HCT116 (cell line): ENCODE measurements at regions not wholly inside any gene's neighbourhood (a gene's known extent, or its start where the extent isn't known, plus 50 kb on each side); places are given as distances from the start of the nearest gene placed in this dataset.

Experiments used
- ATAC-seq: fragments of 200-7000 bp; cut with Tn5 transposase; 2 replicates; pipeline ENCODE4 v1.9.1; 2020; ENCODE audit warnings: mild to moderate bottlenecking, moderate library complexity
- BruUV-seq: library from RNA; stranded (reverse); fragments of 400-500 nt; replicated peaks from 2 replicates; lab custom pipeline; 2021; lab: Mats Ljungman, UMichigan
- CTCF ChIA-PET: fragments of 300-600 bp; sonication (Branson Sonifier 250); formaldehyde crosslinking; loops from one replicate; lab custom pipeline; 2021; ENCODE audit warnings: antibody characterized with exemption; lab: Charles Lee
- POLR2A ChIA-PET: fragments of 300-600, 350-600 bp; sonication (Branson Sonifier 250); formaldehyde crosslinking; loops from one replicate; lab custom pipeline; 2021; ENCODE audit warnings: antibody characterized with exemption; lab: Charles Lee
- RAD21 ChIA-PET, 2 experiments: fragments of 300-600 bp; sonication (Branson Sonifier 250); formaldehyde crosslinking; loops; one replicate each; lab custom pipeline; 2023; ENCODE audit warnings: low total read pairs in 2 of 2; ENCODE audit not compliant: uncharacterized antibody in 2 of 2, unreplicated experiment in 2 of 2, low non-redundant PET in 1 of 2; lab: Charles Lee
- DNase-seq: peaks from one replicate; pipeline ENCODE4 v3.0.0-alpha.2; 2010; ENCODE audit warnings: low read depth, low spot score
- H2AFZ ChIP-seq: fragments of 200-600 bp; shearing (Covaris generic), sonication (generic); 2 replicates; pipeline ENCODE4 v1.6.1; 2017; ENCODE audit warnings: low read depth, mixed run types, mixed read lengths, antibody characterized with exemption, low read length; ENCODE audit not compliant: poor library complexity, severe bottlenecking
- H3K27ac ChIP-seq: 2 replicates; pipeline ENCODE4 v1.5.1; 2012; ENCODE audit warnings: low read depth, low read length
- H3K27me3 ChIP-seq: fragments of 200-600 bp; sonication (generic); 2 replicates; pipeline ENCODE4 v1.6.1; 2016; ENCODE audit warnings: mixed run types, low read length, mixed read lengths; ENCODE audit not compliant: insufficient read depth
- H3K36me3 ChIP-seq, 2 experiments: fragments of 200-500 bp in 1 of 2; fragments of 200-600 bp in 1 of 2; sonication (Bioruptor generic) in 1 of 2; sonication (generic) in 1 of 2; 2 replicates each; pipeline versions ENCODE4 v1.5.1 to v1.6.1; 2014 to 2016; ENCODE audit warnings: low read length in 2 of 2, inconsistent platforms in 1 of 2, mixed read lengths in 1 of 2, mixed run types in 1 of 2; ENCODE audit not compliant: insufficient read depth in 2 of 2, control insufficient read depth in 1 of 2
- H3K4me1 ChIP-seq, 2 experiments: fragments of 200-600 bp in 1 of 2; sonication (generic) in 1 of 2; 2 replicates each; pipeline versions ENCODE4 v1.5.1 to v1.6.1; 2012 to 2017; ENCODE audit warnings: low read length in 2 of 2, inconsistent platforms in 1 of 2, mild to moderate bottlenecking in 1 of 2, mixed read lengths in 1 of 2, mixed run types in 1 of 2, moderate library complexity in 1 of 2; ENCODE audit not compliant: insufficient read depth in 2 of 2, control insufficient read depth in 1 of 2
- H3K4me2 ChIP-seq: fragments of 200-600 bp; sonication (generic); 2 replicates; pipeline ENCODE4 v1.6.1; 2017; ENCODE audit warnings: mixed run types, low read length, mixed read lengths
- H3K4me3 ChIP-seq, 2 experiments: fragments of 200-600 bp in 1 of 2; sonication (generic) in 1 of 2; replicated peaks in 1 of 2; 2 replicates each; pipeline ENCODE4 v1.5.1; 2011 to 2016; ENCODE audit warnings: low read length in 2 of 2, control low read depth in 1 of 2, low read depth in 1 of 2, mild to moderate bottlenecking in 1 of 2, mixed read lengths in 1 of 2, mixed run types in 1 of 2
- H3K79me2 ChIP-seq: fragments of 200-600 bp; sonication (generic); 2 replicates; pipeline ENCODE4 v1.6.1; 2017; ENCODE audit warnings: mild to moderate bottlenecking, mixed run types, low read length, moderate library complexity, mixed read lengths; ENCODE audit not compliant: insufficient read depth
- H3K9ac ChIP-seq: fragments of 200-600 bp; sonication (generic); 2 replicates; pipeline ENCODE4 v1.6.1; 2016; ENCODE audit warnings: low read length, mixed read lengths
- H3K9me2 ChIP-seq: fragments of 200-600 bp; sonication (generic), shearing (Covaris generic); 2 replicates; pipeline ENCODE4 v1.6.1; 2017; ENCODE audit warnings: mixed run types, mild to moderate bottlenecking, moderate library complexity; ENCODE audit not compliant: insufficient read depth
- H3K9me3 ChIP-seq, 2 experiments: fragments of 200-500 bp in 1 of 2; fragments of 200-600 bp in 1 of 2; sonication (Bioruptor generic) in 1 of 2; sonication (generic) in 1 of 2; 2 replicates each; pipeline ENCODE4 v1.6.1; 2014 to 2017; ENCODE audit warnings: low read length in 2 of 2, mixed read lengths in 2 of 2, inconsistent platforms in 1 of 2, low read depth in 1 of 2, mild to moderate bottlenecking in 1 of 2, mixed run types in 1 of 2, moderate library complexity in 1 of 2; ENCODE audit not compliant: control insufficient read depth in 1 of 2, insufficient read depth in 1 of 2
- H4K20me1 ChIP-seq: fragments of 200-600 bp; sonication (generic), shearing (Covaris generic); 2 replicates; pipeline ENCODE4 v1.6.1; 2017; ENCODE audit warnings: mixed run types, mild to moderate bottlenecking, moderate library complexity; ENCODE audit not compliant: insufficient read depth
- ATF3 ChIP-seq: IDR thresholded peaks from 2 replicates; pipeline ENCODE4 v1.6.1; 2012
- CEBPB ChIP-seq: IDR thresholded peaks from 2 replicates; pipeline ENCODE4 v1.6.1; 2012; ENCODE audit warnings: low read depth
- EGR1 ChIP-seq: IDR thresholded peaks from 2 replicates; pipeline ENCODE4 v1.6.1; 2012; ENCODE audit warnings: low read depth
- ELF1 ChIP-seq: IDR thresholded peaks from 2 replicates; pipeline ENCODE4 v1.6.1; 2012; ENCODE audit warnings: low read depth, borderline replicate concordance
- EZH2 ChIP-seq: fragments of 200-600 bp; sonication (generic); IDR thresholded peaks from 2 replicates; pipeline ENCODE4 v1.6.1; 2017; ENCODE audit warnings: antibody characterized with exemption, mixed run types
- EZH2phosphoT487 ChIP-seq: fragments of 200-600 bp; IDR thresholded peaks from 2 replicates; pipeline ENCODE4 v1.6.1; 2018; ENCODE audit warnings: antibody characterized with exemption, borderline replicate concordance
- JUND ChIP-seq: IDR thresholded peaks from 2 replicates; pipeline ENCODE4 v1.6.1; 2012
- POLR2A ChIP-seq: IDR thresholded peaks from 2 replicates; pipeline ENCODE4 v1.7.0; 2011; ENCODE audit warnings: borderline replicate concordance; ENCODE audit not compliant: insufficient read depth, insufficient read length; ENCODE audit errors: extremely low read depth
- POLR2AphosphoS5 ChIP-seq: IDR thresholded peaks from 2 replicates; pipeline ENCODE4 v1.6.1; 2011; ENCODE audit warnings: mild to moderate bottlenecking, low read depth, low read length, moderate library complexity
- RAD21 ChIP-seq: IDR thresholded peaks from 2 replicates; pipeline ENCODE4 v1.6.1; 2012; ENCODE audit warnings: low read depth, mild to moderate bottlenecking
- SIN3A ChIP-seq: IDR thresholded peaks from 2 replicates; pipeline ENCODE4 v1.6.1; 2012; ENCODE audit warnings: low read depth
- SP1 ChIP-seq: IDR thresholded peaks from 2 replicates; pipeline ENCODE4 v1.6.1; 2012; ENCODE audit warnings: low read depth
- SRF ChIP-seq: IDR thresholded peaks from 2 replicates; pipeline ENCODE4 v1.6.1; 2012; ENCODE audit warnings: low read depth
- TCF7L2 ChIP-seq: IDR thresholded peaks from 2 replicates; pipeline ENCODE4 v1.7.0; 2011; ENCODE audit warnings: borderline replicate concordance, inconsistent platforms; ENCODE audit not compliant: insufficient read depth, insufficient read length; ENCODE audit errors: extremely low read depth
- YY1 ChIP-seq: IDR thresholded peaks from 2 replicates; pipeline ENCODE4 v1.6.1; 2011; ENCODE audit warnings: low read length, low read depth, moderate library complexity, mild to moderate bottlenecking; ENCODE audit not compliant: insufficient replicate concordance; ENCODE audit errors: extremely low read depth
- ZFX ChIP-seq: fragments of 450-650 bp; IDR thresholded peaks from 2 replicates; pipeline ENCODE4 v1.6.1; 2017
- ZNF274 ChIP-seq: fragments of 200-500 bp; sonication (Bioruptor generic); IDR thresholded peaks from 2 replicates; pipeline ENCODE4 v1.6.1; 2014; ENCODE audit warnings: mild to moderate bottlenecking, low read depth, low read length, inconsistent platforms
- intact Hi-C: fragments of 100-400 bp; cut with micrococcal nuclease; formaldehyde crosslinking; loops from 2 replicates; pipeline ENCODE4 v1.10.0; 2022
- TF ChIP-seq, protein P1 (sequence below), 3 experiments: fragments of 200-600 bp in 1 of 3; sonication (generic) in 1 of 3; IDR thresholded peaks in 2 of 3; conservative IDR thresholded peaks in 1 of 3; 2 replicates each; pipeline ENCODE4 v1.5.1; 2012 to 2017; ENCODE audit warnings: low read depth in 2 of 3, low read length in 2 of 3, antibody characterized with exemption in 1 of 3, borderline replicate concordance in 1 of 3, control low read depth in 1 of 3, mild to moderate bottlenecking in 1 of 3, mixed read lengths in 1 of 3, mixed run types in 1 of 3, moderate library complexity in 1 of 3; ENCODE audit not compliant: insufficient read depth in 1 of 3
- TF ChIP-seq, protein P2 (sequence below): IDR thresholded peaks from 2 replicates; pipeline ENCODE4 v1.6.1; 2011; ENCODE audit warnings: mild to moderate bottlenecking, low read length, moderate library complexity; ENCODE audit not compliant: insufficient replicate concordance; ENCODE audit errors: extremely low read depth

- Histone ChIP-seq H3K9ac (no peak overlapping the region), H3K27me3 (no peaks in the 10 kb centered on the region), H3K4me2 (no peak overlapping the region), H3K9me3 (no peaks in the 10 kb centered on the region), H4K20me1 (no peaks in the 10 kb centered on the region), H3K4me3 (no peak overlapping the region), H3K79me2 (no peaks in the 10 kb centered on the region), H3K4me1 (no peaks in the 10 kb centered on the region), H3K27ac (no peak overlapping the region), H3K9me2 (no peaks in the 10 kb centered on the region), H3K36me3 (no peaks in the 10 kb centered on the region), H2AFZ (no peak overlapping the region)
- BruUV-seq, result no TSS peak
- TF ChIP-seq SIN3A (no peak), ATF3 (no peak), SRF (peak; percentile 57; the same call in 1 of the 2 replicates)
- RAD21 ChIA-PET, result no interaction called here
- intact Hi-C loops, result no loop called here
- CTCF ChIA-PET, result no interaction called here
- POLR2A ChIA-PET, result no interaction called here
- ATAC-seq (no peak), DNase-seq (no peak)
These were observed 452.6 kb upstream of the NR5A2 start for GRCh38 chr1:199574950-199575349.

DNA sequence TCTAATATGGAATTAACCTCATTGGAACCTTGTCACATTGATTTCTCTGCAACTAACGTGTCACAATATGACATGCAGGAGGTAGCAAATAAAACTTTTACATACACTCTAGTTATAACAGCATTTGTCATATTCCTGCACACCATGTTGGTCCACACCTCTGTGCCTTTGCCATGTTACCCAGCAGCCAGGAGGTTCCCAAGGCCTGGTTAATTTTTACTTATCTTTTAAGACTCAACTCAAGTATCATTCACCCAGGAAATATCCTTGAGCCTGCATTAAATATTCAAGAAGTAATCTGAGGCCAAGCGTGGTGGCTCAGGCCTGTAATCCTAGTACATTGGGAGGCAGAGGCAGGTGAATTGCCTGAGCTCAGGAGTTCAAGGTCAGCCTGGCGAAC, 447.2 kb upstream of the NR5A2 start:
- ATAC-seq (no peak), DNase-seq (no peak)
- intact Hi-C loops, result no loop called here
- Histone ChIP-seq H3K36me3 (no peaks in the 10 kb centered on the region), H3K9me2 (no peaks in the 10 kb centered on the region), H2AFZ (no peak overlapping the region), H3K9me3 (no peaks in the 10 kb centered on the region), H3K4me1 (no peaks in the 10 kb centered on the region), H3K9ac (no peak overlapping the region), H4K20me1 (no peaks in the 10 kb centered on the region), H3K4me3 (no peak overlapping the region), H3K27ac (no peak overlapping the region), H3K27me3 (no peaks in the 10 kb centered on the region), H3K4me2 (no peak overlapping the region), H3K79me2 (no peaks in the 10 kb centered on the region)
- ChIA-PET CTCF (no interaction called here), RAD21 (no interaction called here), POLR2A (no interaction called here)
- no TSS peak for BruUV-seq
- TF ChIP-seq CEBPB, result no peak
- no peak for TF ChIP-seq SIN3A
- no peak for TF ChIP-seq POLR2AphosphoS5
- TF ChIP-seq, protein P1, sequence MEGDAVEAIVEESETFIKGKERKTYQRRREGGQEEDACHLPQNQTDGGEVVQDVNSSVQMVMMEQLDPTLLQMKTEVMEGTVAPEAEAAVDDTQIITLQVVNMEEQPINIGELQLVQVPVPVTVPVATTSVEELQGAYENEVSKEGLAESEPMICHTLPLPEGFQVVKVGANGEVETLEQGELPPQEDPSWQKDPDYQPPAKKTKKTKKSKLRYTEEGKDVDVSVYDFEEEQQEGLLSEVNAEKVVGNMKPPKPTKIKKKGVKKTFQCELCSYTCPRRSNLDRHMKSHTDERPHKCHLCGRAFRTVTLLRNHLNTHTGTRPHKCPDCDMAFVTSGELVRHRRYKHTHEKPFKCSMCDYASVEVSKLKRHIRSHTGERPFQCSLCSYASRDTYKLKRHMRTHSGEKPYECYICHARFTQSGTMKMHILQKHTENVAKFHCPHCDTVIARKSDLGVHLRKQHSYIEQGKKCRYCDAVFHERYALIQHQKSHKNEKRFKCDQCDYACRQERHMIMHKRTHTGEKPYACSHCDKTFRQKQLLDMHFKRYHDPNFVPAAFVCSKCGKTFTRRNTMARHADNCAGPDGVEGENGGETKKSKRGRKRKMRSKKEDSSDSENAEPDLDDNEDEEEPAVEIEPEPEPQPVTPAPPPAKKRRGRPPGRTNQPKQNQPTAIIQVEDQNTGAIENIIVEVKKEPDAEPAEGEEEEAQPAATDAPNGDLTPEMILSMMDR (IDR thresholded peaks at IDR 0.05 in 2 of 3, conservative IDR thresholded peaks at IDR 0.05 in 1 of 3; ENCODE audit: borderline replicate concordance in 1 of 3, insufficient read depth in 1 of 3, low read depth in 2 of 3, low read length in 2 of 3), result no peak
- TF ChIP-seq YY1, result no peak
- no peak for TF ChIP-seq ELF1
- no peak for TF ChIP-seq SRF
- TF ChIP-seq RAD21, result no peak
- no peak for TF ChIP-seq EGR1
- TF ChIP-seq SP1, result no peak
- TF ChIP-seq JUND, result no peak
- TF ChIP-seq TCF7L2, result no peak
- TF ChIP-seq EZH2, result no peak
- no peak for TF ChIP-seq ZNF274
- TF ChIP-seq POLR2A, result no peak
- TF ChIP-seq ZFX, result no peak
- no peak for TF ChIP-seq EZH2phosphoT487
- TF ChIP-seq, protein P2, sequence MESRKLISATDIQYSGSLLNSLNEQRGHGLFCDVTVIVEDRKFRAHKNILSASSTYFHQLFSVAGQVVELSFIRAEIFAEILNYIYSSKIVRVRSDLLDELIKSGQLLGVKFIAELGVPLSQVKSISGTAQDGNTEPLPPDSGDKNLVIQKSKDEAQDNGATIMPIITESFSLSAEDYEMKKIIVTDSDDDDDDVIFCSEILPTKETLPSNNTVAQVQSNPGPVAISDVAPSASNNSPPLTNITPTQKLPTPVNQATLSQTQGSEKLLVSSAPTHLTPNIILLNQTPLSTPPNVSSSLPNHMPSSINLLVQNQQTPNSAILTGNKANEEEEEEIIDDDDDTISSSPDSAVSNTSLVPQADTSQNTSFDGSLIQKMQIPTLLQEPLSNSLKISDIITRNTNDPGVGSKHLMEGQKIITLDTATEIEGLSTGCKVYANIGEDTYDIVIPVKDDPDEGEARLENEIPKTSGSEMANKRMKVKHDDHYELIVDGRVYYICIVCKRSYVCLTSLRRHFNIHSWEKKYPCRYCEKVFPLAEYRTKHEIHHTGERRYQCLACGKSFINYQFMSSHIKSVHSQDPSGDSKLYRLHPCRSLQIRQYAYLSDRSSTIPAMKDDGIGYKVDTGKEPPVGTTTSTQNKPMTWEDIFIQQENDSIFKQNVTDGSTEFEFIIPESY, result no peak
